H1 (cell line): ENCODE measurements at regions not wholly inside any gene's neighbourhood (a gene's known extent, or its start where the extent isn't known, plus 50 kb on each side); places are given as distances from the start of the nearest gene placed in this dataset.

Experiments used
- CTCF ChIA-PET: fragments of 300-600 bp; sonication (Branson Sonifier 250); formaldehyde crosslinking; loops from one replicate; lab custom pipeline; 2021; ENCODE audit not compliant: partially characterized antibody; lab: Charles Lee
- POLR2A ChIA-PET: fragments of 300-600 bp; sonication (Branson Sonifier 250); formaldehyde crosslinking; loops from one replicate; lab custom pipeline; 2021; ENCODE audit warnings: inconsistent platforms; ENCODE audit not compliant: partially characterized antibody; lab: Charles Lee
- DNase-seq, 2 experiments: peaks; one replicate each; pipeline versions ENCODE4 v3.0.0 to v3.0.0-alpha.2; 2010 to 2022; ENCODE audit warnings: low spot score in 2 of 2, low read depth in 1 of 2, mixed read lengths in 1 of 2
- FAIRE-seq: peaks from 2 replicates; lab custom pipeline; 2011; peaks lifted over from hg19 to GRCh38; lab: Jason Lieb, UNC
- H2AFZ ChIP-seq: 2 replicates; pipeline ENCODE4 v1.8.1; 2012; ENCODE audit warnings: low read length, inconsistent platforms
- H2AK5ac ChIP-seq: 2 replicates; pipeline ENCODE4 v1.6.1; 2013; ENCODE audit warnings: low read depth, low read length
- H2BK120ac ChIP-seq: replicated peaks from 2 replicates; pipeline ENCODE3; 2013; ENCODE audit warnings: low read depth, low read length, inconsistent platforms
- H2BK12ac ChIP-seq: 2 replicates; pipeline ENCODE4 v1.6.1; 2013; ENCODE audit warnings: low read depth, low read length
- H2BK15ac ChIP-seq: 2 replicates; pipeline ENCODE4 v1.6.1; 2013; ENCODE audit warnings: low read length
- H2BK20ac ChIP-seq: 2 replicates; pipeline ENCODE4 v1.6.1; 2013; ENCODE audit warnings: low read length
- H2BK5ac ChIP-seq: 2 replicates; pipeline ENCODE4 v1.6.1; 2013; ENCODE audit warnings: low read depth, low read length
- H3K14ac ChIP-seq: 2 replicates; pipeline ENCODE4 v1.6.1; 2013; ENCODE audit warnings: inconsistent platforms; ENCODE audit not compliant: insufficient read length
- H3K18ac ChIP-seq: 2 replicates; pipeline ENCODE4 v1.6.1; 2013; ENCODE audit warnings: low read length; ENCODE audit errors: extremely low read depth
- H3K23ac ChIP-seq: 2 replicates; pipeline ENCODE4 v1.6.1; 2013; ENCODE audit warnings: inconsistent platforms; ENCODE audit not compliant: insufficient read length
- H3K23me2 ChIP-seq: 2 replicates; pipeline ENCODE4 v1.6.1; 2013; ENCODE audit warnings: low read depth, low read length
- H3K27ac ChIP-seq: 2 replicates; pipeline ENCODE4 v1.6.1; 2011; ENCODE audit warnings: low read depth, low read length, inconsistent platforms
- H3K27me3 ChIP-seq, 4 experiments: replicated peaks in 1 of 4; 1 replicate in 1 of 4; 2 replicates in 3 of 4; pipeline versions ENCODE4 v1.6.1 to v1.8.1; 2011 to 2013; ENCODE audit warnings: low read length in 3 of 4, mild to moderate bottlenecking in 3 of 4, inconsistent platforms in 2 of 4, mixed read lengths in 2 of 4, moderate library complexity in 1 of 4; ENCODE audit not compliant: control insufficient read depth in 3 of 4, insufficient read depth in 3 of 4; ENCODE audit errors: extremely low read depth in 1 of 4
- H3K36me3 ChIP-seq, 4 experiments: 2 replicates each; pipeline versions ENCODE4 v1.6.1 to v1.8.1; 2011 to 2013; ENCODE audit warnings: mild to moderate bottlenecking in 4 of 4, low read length in 3 of 4, moderate library complexity in 2 of 4, control low read depth in 1 of 4, inconsistent platforms in 1 of 4; ENCODE audit not compliant: insufficient read depth in 4 of 4, control insufficient read depth in 2 of 4
- H3K4ac ChIP-seq: replicated peaks from 2 replicates; pipeline ENCODE3; 2013; ENCODE audit warnings: low read length, low read depth, mixed read lengths, inconsistent platforms; ENCODE audit not compliant: insufficient read length
- H3K4me1 ChIP-seq, 4 experiments: replicated peaks in 1 of 4; 1 replicate in 1 of 4; 2 replicates in 3 of 4; pipeline versions ENCODE4 v1.6.1 to v1.8.1; 2011 to 2013; ENCODE audit warnings: low read length in 3 of 4, inconsistent platforms in 2 of 4, mixed read lengths in 1 of 4; ENCODE audit not compliant: insufficient read depth in 4 of 4, control insufficient read depth in 3 of 4
- H3K4me2 ChIP-seq, 2 experiments: 2 replicates each; pipeline versions ENCODE4 v1.6.1 to v1.8.1; 2011 to 2013; ENCODE audit warnings: low read depth in 2 of 2, low read length in 2 of 2, control low read depth in 1 of 2, inconsistent platforms in 1 of 2, mild to moderate bottlenecking in 1 of 2; ENCODE audit not compliant: insufficient read depth in 1 of 2
- H3K4me3 ChIP-seq, 4 experiments: fragments of 200-600, 300-600 bp in 1 of 4; sonication (generic), shearing (Covaris generic), sonication (Bioruptor Twin) in 1 of 4; 2 replicates each; pipeline versions ENCODE4 v1.5.1 to v1.8.1; 2011 to 2016; ENCODE audit warnings: low read length in 4 of 4, low read depth in 3 of 4, control low read depth in 2 of 4, inconsistent platforms in 2 of 4, mild to moderate bottlenecking in 2 of 4, mixed read lengths in 1 of 4, moderate library complexity in 1 of 4; ENCODE audit not compliant: insufficient read depth in 2 of 4; ENCODE audit errors: extremely low read depth in 1 of 4
- H3K56ac ChIP-seq: replicated peaks from 2 replicates; pipeline ENCODE3; 2013; ENCODE audit warnings: low read depth, mild to moderate bottlenecking, mixed read lengths, low read length, inconsistent platforms; ENCODE audit not compliant: insufficient read length
- H3K79me1 ChIP-seq: 2 replicates; pipeline ENCODE4 v1.6.1; 2013; ENCODE audit warnings: low read depth, low read length, control low read depth
- H3K79me2 ChIP-seq, 2 experiments: 2 replicates each; pipeline versions ENCODE4 v1.6.1 to v1.8.1; 2012 to 2013; ENCODE audit warnings: low read length in 2 of 2, mild to moderate bottlenecking in 2 of 2, inconsistent platforms in 1 of 2; ENCODE audit not compliant: insufficient read depth in 2 of 2, control insufficient read depth in 1 of 2
- H3K9ac ChIP-seq, 4 experiments: replicated peaks in 1 of 4; 1 replicate in 1 of 4; 2 replicates in 3 of 4; pipeline versions ENCODE4 v1.6.1 to v1.8.1; 2011 to 2013; ENCODE audit warnings: low read depth in 3 of 4, low read length in 3 of 4, control low read depth in 2 of 4, mild to moderate bottlenecking in 2 of 4, moderate library complexity in 2 of 4, inconsistent platforms in 1 of 4; ENCODE audit errors: extremely low read depth in 1 of 4
- H3K9me3 ChIP-seq, 2 experiments: 2 replicates each; pipeline versions ENCODE4 v1.6.1 to v1.8.1; 2012 to 2013; ENCODE audit warnings: mild to moderate bottlenecking in 2 of 2, moderate library complexity in 2 of 2, control low read depth in 1 of 2, inconsistent platforms in 1 of 2, low read depth in 1 of 2, low read length in 1 of 2, mixed read lengths in 1 of 2; ENCODE audit not compliant: insufficient read depth in 2 of 2
- H4K20me1 ChIP-seq, 2 experiments: replicated peaks in 1 of 2; 2 replicates each; pipeline versions ENCODE3 to v1.8.1; 2011 to 2013; ENCODE audit warnings: inconsistent platforms in 2 of 2, low read length in 2 of 2, mild to moderate bottlenecking in 1 of 2; ENCODE audit not compliant: insufficient read depth in 2 of 2, control insufficient read depth in 1 of 2
- H4K5ac ChIP-seq: 2 replicates; pipeline ENCODE4 v1.6.1; 2013; ENCODE audit warnings: low read length, low read depth, mixed read lengths, inconsistent platforms; ENCODE audit not compliant: insufficient read length
- H4K8ac ChIP-seq: 2 replicates; pipeline ENCODE4 v1.8.0; 2013; ENCODE audit warnings: mild to moderate bottlenecking, moderate library complexity, low read length, inconsistent platforms; ENCODE audit not compliant: insufficient read depth; ENCODE audit errors: extremely low read depth
- H4K91ac ChIP-seq: replicated peaks from 2 replicates; pipeline ENCODE3; 2013; ENCODE audit warnings: low read length, mixed read lengths, inconsistent platforms; ENCODE audit not compliant: insufficient read length
- KDM4A ChIP-seq: IDR thresholded peaks from one replicate; pipeline ENCODE4 v1.7.1; 2012; ENCODE audit warnings: low read depth, mild to moderate bottlenecking, moderate library complexity, low read length, inconsistent platforms; ENCODE audit not compliant: severe bottlenecking
- WGBS, 2 experiments: shearing (Covaris generic) in 1 of 2; methylation state at CpG; one replicate each; pipeline versions ENCODE4 v1.1.6 to v1.1.7; 2013 to 2015; ENCODE audit warnings: low lambda C conversion rate in 2 of 2, mixed read lengths in 2 of 2, inconsistent platforms in 1 of 2, low coverage in 1 of 2, missing lambda C conversion rate in 1 of 2; ENCODE audit not compliant: insufficient replicate concordance in 2 of 2, insufficient coverage in 1 of 2, insufficient read length in 1 of 2; ENCODE audit errors: extremely low coverage in 1 of 2, missing lambda C conversion rate in 1 of 2; 5-methylcytosine and 5-hydroxymethylcytosine counted together

DNA sequence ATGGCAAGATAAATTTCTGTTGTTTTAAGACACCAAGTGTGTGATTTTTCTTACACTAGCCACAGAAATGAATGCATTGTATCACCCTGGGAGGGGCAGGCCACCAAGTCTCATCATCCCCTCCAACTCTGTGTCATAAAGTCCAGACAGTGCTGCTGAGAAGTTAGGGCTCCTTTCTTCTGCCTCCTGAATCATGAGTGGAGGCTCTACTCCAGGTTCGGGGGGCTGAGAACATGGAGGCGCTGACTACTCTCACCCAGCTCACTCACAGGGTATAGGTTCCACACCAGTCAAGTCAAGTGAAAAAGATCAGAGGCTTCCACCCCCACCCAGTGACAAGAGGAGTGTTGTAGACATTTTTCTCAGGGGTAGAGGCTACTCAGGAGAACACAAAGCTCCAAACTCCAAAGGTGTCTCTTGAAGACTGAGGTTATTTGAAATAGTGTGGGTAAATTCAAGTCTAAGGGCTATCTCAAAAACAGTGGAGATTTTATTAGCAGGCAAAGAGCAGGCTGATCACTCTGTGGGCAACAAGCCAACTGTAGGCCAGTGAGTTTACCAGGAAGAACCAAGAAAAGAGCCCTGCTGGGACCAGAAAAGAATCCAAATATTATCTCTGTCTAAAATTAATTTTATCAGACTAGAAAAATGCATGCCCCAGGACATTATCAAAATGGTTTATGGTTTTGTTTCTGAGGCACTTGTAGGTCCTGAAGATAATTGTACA lies 118.6 kb upstream of the RET start:
- Histone ChIP-seq H3K23ac (no peak overlapping the region), H2BK15ac (no peak overlapping the region), H4K20me1 (no peaks in the 10 kb centered on the region), H2AK5ac (no peak overlapping the region), H3K4me1 (peaks cover 0 to 3% (median 0%) of the 10 kb centered on the region in 4 experiments; a peak in 1 of 7 replicates), H3K9ac (no peak overlapping the region), H4K91ac (no peak overlapping the region), H3K27me3 (peaks cover 0 to 3% (median 0%) of the 10 kb centered on the region in 4 experiments; a peak in 2 of 7 replicates), H4K8ac (no peak overlapping the region), H3K56ac (no peak overlapping the region), H3K4me2 (no peak overlapping the region), H2BK20ac (no peak overlapping the region), H3K36me3 (no peaks in the 10 kb centered on the region), H3K79me1 (no peaks in the 10 kb centered on the region), H3K27ac (no peak overlapping the region), H3K79me2 (no peaks in the 10 kb centered on the region), H2BK12ac (no peak overlapping the region), H2BK5ac (no peak overlapping the region), H2BK120ac (no peak overlapping the region), H3K9me3 (peaks cover 0 to 4% of the 10 kb centered on the region in 2 experiments; a peak in 3 of 4 replicates), H3K18ac (no peak overlapping the region), H2AFZ (no peak overlapping the region), H3K4ac (no peak overlapping the region), H3K23me2 (no peaks in the 10 kb centered on the region), H4K5ac (no peak overlapping the region), H3K14ac (no peak overlapping the region), H3K4me3 (no peak overlapping the region)
- CTCF ChIA-PET, result interaction anchor here (1.2 kb wide), 1 partner anchor 38 kb away, joined by 4 read pairs; no protein-coding TSS in a partner anchor
- DNase-seq (no peak), FAIRE-seq (no peak)
- WGBS, 2 experiments, result 96% methylated on average over 2 of the region's 2 CpGs; no CpG with 5 or more reads in 1 of the 2 experiments
- TF ChIP-seq KDM4A, result no peak
- POLR2A ChIA-PET, result no interaction called here
